ENCODE measurements at regions not wholly inside any gene's neighbourhood (a gene's known extent, or its start where the extent isn't known, plus 50 kb on each side); places are given as distances from the start of the nearest gene placed in this dataset.

GRCh38 chr3:6182909-6183308, 678.0 kb upstream of the GRM7 start:
- TF ChIP-seq POLR2A (IDR thresholded peaks at IDR 0.05): no peak
- TF ChIP-seq CTCF (IDR thresholded peaks at IDR 0.05): no peak
- TF ChIP-seq EP300 (IDR thresholded peaks at IDR 0.05): no peak
